ENCODE measurements at regions not wholly inside any gene's neighbourhood (a gene's known extent, or its start where the extent isn't known, plus 50 kb on each side); places are given as distances from the start of the nearest gene placed in this dataset.
A peak's percentile ranks its signal among the peaks of the same experiment; 100 is the strongest.

DNA sequence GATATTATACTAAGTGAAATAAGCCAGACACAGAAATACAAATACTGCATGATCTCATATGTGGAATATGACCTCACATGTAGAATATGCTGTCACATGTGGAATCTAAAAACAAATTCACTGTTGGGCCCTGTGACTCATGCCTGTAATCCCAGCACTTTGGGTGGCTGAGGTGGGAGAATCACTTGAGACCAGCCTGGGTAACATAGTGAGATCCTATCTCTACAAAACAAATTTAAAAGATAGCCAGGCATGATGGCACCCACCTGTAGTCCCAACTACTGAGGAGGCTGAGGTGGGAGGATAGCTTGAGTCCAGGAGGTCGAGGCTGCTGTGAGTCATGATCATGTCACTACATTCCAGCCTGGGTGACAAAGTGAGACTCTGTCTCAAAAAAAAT is 160.3 kb downstream of the PTEN start:
- no peak for TF ChIP-seq POLR2AphosphoS5 (IDR thresholded peaks at IDR 0.05)
- no peak for TF ChIP-seq POLR2A (IDR thresholded peaks at IDR 0.05)
- TF ChIP-seq EP300 (IDR thresholded peaks at IDR 0.05; ENCODE audit: low read depth), result no peak
- TF ChIP-seq CTCF (IDR thresholded peaks at IDR 0.05), result no peak
- in situ Hi-C loops (cut with MboI; ENCODE audit: low pct_ligation_motif_present in 1 of 4, low pct_unique_long_range_greater_than_20kb in 1 of 4, low sequenced_read_pairs in 3 of 4), result no loop called here
- no peaks in the 10 kb centered on the region for H3K27me3 ChIP-seq
- no peaks in the 10 kb centered on the region for H3K9me3 ChIP-seq
- H3K4me3 ChIP-seq, result no peak overlapping the region
- DNase-seq, result no peak
- H3K4me1 ChIP-seq, result peaks cover 0 to 8% (median 4%) of the 10 kb centered on the region in 4 donors
- intact Hi-C loops (cut with DNase I; ENCODE audit: low total_unique reads), result no loop called here
- H3K36me3 ChIP-seq, result no peaks in the 10 kb centered on the region
- WGBS, 2 donors (ENCODE audit: low coverage in 1 of 2), result 71 to 78% methylated on average over 1 of the region's 1 CpG
- H3K27ac ChIP-seq, result no peak overlapping the region

DNA sequence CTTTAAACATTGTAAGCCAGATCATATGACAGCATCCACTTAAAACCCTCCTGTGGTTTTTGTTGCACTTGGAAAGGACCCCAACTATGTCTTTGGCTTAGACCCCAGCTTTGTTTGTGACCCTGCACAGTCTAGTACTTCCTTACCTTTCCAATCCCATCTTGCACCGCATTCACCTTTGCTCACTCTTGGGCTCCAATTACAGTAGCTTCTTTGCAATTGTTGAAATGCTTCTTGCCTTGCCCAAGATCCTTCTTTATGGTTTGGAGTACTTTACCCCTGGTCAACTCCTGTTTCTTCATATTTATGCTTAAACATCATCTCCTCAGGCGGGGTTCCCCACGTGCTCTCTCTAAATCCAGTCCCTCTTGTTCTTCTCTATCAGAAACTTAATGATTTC is 162.6 kb downstream of the PTEN start:
- WGBS, 2 donors (ENCODE audit: low coverage in 1 of 2), result 93 to 95% methylated on average over 3 of the region's 3 CpGs
- TF ChIP-seq EP300 (IDR thresholded peaks at IDR 0.05; ENCODE audit: low read depth), result no peak
- intact Hi-C loops (cut with DNase I; ENCODE audit: low total_unique reads) (no loop called here), in situ Hi-C loops (cut with MboI; ENCODE audit: low pct_ligation_motif_present in 1 of 4, low pct_unique_long_range_greater_than_20kb in 1 of 4, low sequenced_read_pairs in 3 of 4) (no loop called here)
- H3K4me1 ChIP-seq, result peaks cover 0 to 10% (median 4%) of the 10 kb centered on the region in 4 donors
- H3K4me3 ChIP-seq, result no peak overlapping the region
- no peaks in the 10 kb centered on the region for H3K36me3 ChIP-seq
- H3K27me3 ChIP-seq, result no peaks in the 10 kb centered on the region
- no peaks in the 10 kb centered on the region for H3K9me3 ChIP-seq
- H3K27ac ChIP-seq, result no peak overlapping the region
- DNase-seq, result no peak

DNA sequence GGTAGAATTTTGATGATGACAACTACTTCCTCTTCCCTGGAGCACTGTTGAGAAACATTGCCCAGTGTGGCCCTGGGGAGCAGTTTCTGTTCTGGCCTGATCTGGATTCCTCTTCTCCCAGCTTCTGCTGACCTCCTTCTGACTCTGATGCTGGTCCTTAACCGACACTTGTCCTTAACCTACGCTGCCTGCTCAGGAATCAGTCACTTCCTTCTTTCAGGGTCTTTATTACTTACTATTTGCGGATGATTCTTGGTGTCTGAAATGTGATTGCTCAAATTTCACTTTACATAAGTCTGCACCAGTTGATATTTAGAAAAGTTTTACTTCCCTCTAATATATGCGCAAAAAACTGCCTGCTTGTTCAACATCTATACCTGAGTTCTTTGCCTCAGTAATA is 164.1 kb downstream of the PTEN start:
- H3K4me3 ChIP-seq, result no peak overlapping the region
- no peaks in the 10 kb centered on the region for H3K36me3 ChIP-seq
- in situ Hi-C loops (cut with MboI; ENCODE audit: low pct_ligation_motif_present in 1 of 4, low pct_unique_long_range_greater_than_20kb in 1 of 4, low sequenced_read_pairs in 3 of 4), result no loop called here
- WGBS, 2 donors (ENCODE audit: low coverage in 1 of 2), result 64 to 84% methylated on average over 4 of the region's 4 CpGs
- intact Hi-C loops (cut with DNase I; ENCODE audit: low total_unique reads), result no loop called here
- peak overlapping the region in 2 of 4 donors; percentile 30 to 37 for H3K27ac ChIP-seq
- H3K4me1 ChIP-seq, result peaks cover 0 to 10% (median 4%) of the 10 kb centered on the region in 4 donors
- no peaks in the 10 kb centered on the region for H3K9me3 ChIP-seq
- TF ChIP-seq POLR2AphosphoS5 (IDR thresholded peaks at IDR 0.05) (no peak), POLR2A (IDR thresholded peaks at IDR 0.05) (no peak), EP300 (IDR thresholded peaks at IDR 0.05; ENCODE audit: low read depth) (no peak), CTCF (IDR thresholded peaks at IDR 0.05) (no peak)
- peak; percentile 16 for DNase-seq
- no peaks in the 10 kb centered on the region for H3K27me3 ChIP-seq

- WGBS, 2 donors (ENCODE audit: low coverage in 1 of 2), result 95% methylated on average over 1 of the region's 1 CpG; no CpG with 5 or more reads in 1 of the 2 donors
- intact Hi-C loops (cut with DNase I; ENCODE audit: low total_unique reads), result no loop called here
- Histone ChIP-seq H3K9me3 (no peaks in the 10 kb centered on the region), H3K27me3 (no peaks in the 10 kb centered on the region), H3K4me3 (no peak overlapping the region), H3K27ac (peak overlapping the region in 2 of 4 donors; percentile 30 to 37), H3K4me1 (peaks cover 0 to 10% (median 4%) of the 10 kb centered on the region in 4 donors), H3K36me3 (no peaks in the 10 kb centered on the region)
- in situ Hi-C loops (cut with MboI; ENCODE audit: low pct_ligation_motif_present in 1 of 4, low pct_unique_long_range_greater_than_20kb in 1 of 4, low sequenced_read_pairs in 3 of 4), result no loop called here
- DNase-seq, result no peak
- TF ChIP-seq POLR2A (IDR thresholded peaks at IDR 0.05) (no peak), CTCF (IDR thresholded peaks at IDR 0.05) (no peak), POLR2AphosphoS5 (IDR thresholded peaks at IDR 0.05) (no peak), EP300 (IDR thresholded peaks at IDR 0.05; ENCODE audit: low read depth) (no peak)
Observed at GRCh38 chr10:88028072-88028471, 164.6 kb downstream of the PTEN start.

GRCh38 chr10:88028654-88029053 is 165.2 kb downstream of the PTEN start:
- H3K4me3 ChIP-seq, result no peak overlapping the region
- intact Hi-C loops (cut with DNase I; ENCODE audit: low total_unique reads), result no loop called here
- in situ Hi-C loops (cut with MboI; ENCODE audit: low pct_ligation_motif_present in 1 of 4, low pct_unique_long_range_greater_than_20kb in 1 of 4, low sequenced_read_pairs in 3 of 4), result no loop called here
- peak overlapping the region in 2 of 4 donors; percentile 30 to 37 for H3K27ac ChIP-seq
- WGBS, 2 donors (ENCODE audit: low coverage in 1 of 2), result 42 to 45% methylated on average over 1 of the region's 1 CpG
- peaks cover 0 to 10% (median 4%) of the 10 kb centered on the region in 4 donors for H3K4me1 ChIP-seq
- no peak for TF ChIP-seq POLR2AphosphoS5 (IDR thresholded peaks at IDR 0.05)
- TF ChIP-seq POLR2A (IDR thresholded peaks at IDR 0.05), result no peak
- TF ChIP-seq CTCF (IDR thresholded peaks at IDR 0.05), result no peak
- no peak for TF ChIP-seq EP300 (IDR thresholded peaks at IDR 0.05; ENCODE audit: low read depth)
- no peaks in the 10 kb centered on the region for H3K27me3 ChIP-seq
- no peaks in the 10 kb centered on the region for H3K36me3 ChIP-seq
- no peak for DNase-seq
- no peaks in the 10 kb centered on the region for H3K9me3 ChIP-seq

Data from transverse colon (tissue), 4 donors.